DMS 273 (cell line): ENCODE measurements at regions not wholly inside any gene's neighbourhood (a gene's known extent, or its start where the extent isn't known, plus 50 kb on each side); places are given as distances from the start of the nearest gene placed in this dataset.

ENCODE experiments used
- DNase-seq: peaks from one replicate; lab custom pipeline; 2025; ENCODE audit not compliant: unreplicated experiment; lab: John Stamatoyannopoulos, UW

- no peak for DNase-seq
These were observed 51.3 kb upstream of the CNKSR3 start for GRCh38 chr6:154561750-154562149.

- no peak for DNase-seq
These were observed 54.8 kb upstream of the CNKSR3 start for GRCh38 chr6:154565331-154565730.

- DNase-seq = no peak
These were observed 56.4 kb upstream of the CNKSR3 start for GRCh38 chr6:154566866-154567265.

- no peak for DNase-seq
These were observed 57.3 kb upstream of the CNKSR3 start for GRCh38 chr6:154567695-154568220.

GRCh38 chr6:154569156-154569862, 58.8 kb upstream of the CNKSR3 start:
- DNase-seq = peak; percentile 37

GRCh38 chr6:154570505-154570904, 60.0 kb upstream of the CNKSR3 start:
- no peak for DNase-seq

GRCh38 chr6:154572556-154572955, 62.1 kb upstream of the CNKSR3 start:
- no peak for DNase-seq

- DNase-seq = no peak
These were observed 67.6 kb upstream of the CNKSR3 start for GRCh38 chr6:154578004-154578559.

GRCh38 chr6:154579046-154579445, 68.6 kb upstream of the CNKSR3 start:
- DNase-seq = no peak

GRCh38 chr6:154579485-154579884, 69.0 kb upstream of the CNKSR3 start:
- no peak for DNase-seq

GRCh38 chr6:154580397-154581135, 70.1 kb upstream of the CNKSR3 start:
- no peak for DNase-seq

GRCh38 chr6:154582696-154583095, 72.2 kb upstream of the CNKSR3 start:
- DNase-seq = no peak

- no peak for DNase-seq
These were observed 73.2 kb upstream of the CNKSR3 start for GRCh38 chr6:154583546-154584188.

- peak; percentile 24 for DNase-seq
These were observed 80.3 kb upstream of the CNKSR3 start for GRCh38 chr6:154590756-154591155.

GRCh38 chr6:154591234-154591633, 80.7 kb upstream of the CNKSR3 start:
- no peak for DNase-seq

GRCh38 chr6:154592199-154592860, 81.8 kb upstream of the CNKSR3 start:
- DNase-seq = no peak

GRCh38 chr6:154593122-154593521, 82.6 kb upstream of the CNKSR3 start:
- no peak for DNase-seq

- DNase-seq = no peak
These were observed 84.2 kb upstream of the CNKSR3 start for GRCh38 chr6:154594496-154595198.

- no peak for DNase-seq
These were observed 85.1 kb upstream of the CNKSR3 start for GRCh38 chr6:154595538-154595937.

- no peak for DNase-seq
These were observed 85.5 kb upstream of the CNKSR3 start for GRCh38 chr6:154596009-154596408.
